ENCODE measurements at regions not wholly inside any gene's neighbourhood (a gene's known extent, or its start where the extent isn't known, plus 50 kb on each side); places are given as distances from the start of the nearest gene placed in this dataset.

DNA sequence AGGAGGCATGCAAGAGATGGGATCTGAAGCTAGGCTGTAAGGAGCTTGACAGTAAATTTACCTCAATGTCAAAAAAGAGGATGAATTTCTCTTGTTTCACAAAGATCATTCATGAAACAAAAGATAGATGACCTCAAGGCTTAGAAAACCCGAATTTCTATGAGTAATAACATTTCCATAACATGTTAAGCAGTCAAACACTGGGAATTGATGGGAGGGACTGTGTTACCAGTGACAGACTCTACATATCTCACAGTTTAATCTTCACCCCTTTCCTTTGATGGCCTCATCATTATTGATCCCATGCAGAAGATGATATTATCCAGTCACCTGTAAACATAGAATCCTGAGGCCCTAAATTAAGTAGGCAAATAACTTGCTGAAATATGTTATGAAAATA, 53.5 kb upstream of the VGLL3 start:
- no peak for DNase-seq (ENCODE audit: low read depth in 2 of 2)

DNA sequence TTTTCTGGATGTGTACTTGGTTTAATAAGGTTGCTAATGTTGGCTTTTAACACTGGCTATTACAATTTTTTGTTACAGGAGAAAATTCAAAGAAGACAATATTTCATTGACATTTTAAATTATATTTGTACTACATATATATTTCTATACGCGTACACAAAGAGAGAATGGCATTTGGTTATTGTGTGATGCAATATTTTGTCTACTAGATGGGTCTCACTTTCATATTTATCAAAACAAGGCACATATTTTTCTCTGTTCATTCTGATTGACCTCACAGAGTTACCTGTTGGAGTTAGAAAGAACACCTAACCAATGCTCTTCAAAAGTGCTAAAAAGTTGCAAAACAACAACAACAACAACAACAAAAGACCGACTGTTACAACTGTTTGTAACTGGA, 50.2 kb upstream of the VGLL3 start:
- no peak for DNase-seq (ENCODE audit: low read depth in 2 of 2)

All from stimulated activated CD4-positive, alpha-beta T cell treated with anti-CD3 and anti-CD28 coated beads, Interleukin-15, amount 100 ng/mL, for 48 hours (primary cell).